Epithelial cell of proximal tubule (primary cell): ENCODE measurements at regions not wholly inside any gene's neighbourhood (a gene's known extent, or its start where the extent isn't known, plus 50 kb on each side); places are given as distances from the start of the nearest gene placed in this dataset.

ENCODE experiments used
- DNase-seq: peaks from one replicate; pipeline ENCODE4 v3.0.0-alpha.2; 2011; ENCODE audit warnings: low read depth
- H3K4me3 ChIP-seq: 2 replicates; pipeline ENCODE4 v1.5.1; 2011; ENCODE audit warnings: low read depth, mild to moderate bottlenecking, low read length
- CTCF ChIP-seq: conservative IDR thresholded peaks from 2 replicates; pipeline ENCODE4 v1.5.1; 2012; ENCODE audit warnings: low read depth, mild to moderate bottlenecking, low read length

GRCh38 chr15:38954090-38954489 is 389.5 kb upstream of the RASGRP1 start:
- no peak overlapping the region for H3K4me3 ChIP-seq
- DNase-seq = no peak
- TF ChIP-seq CTCF = no peak

DNA sequence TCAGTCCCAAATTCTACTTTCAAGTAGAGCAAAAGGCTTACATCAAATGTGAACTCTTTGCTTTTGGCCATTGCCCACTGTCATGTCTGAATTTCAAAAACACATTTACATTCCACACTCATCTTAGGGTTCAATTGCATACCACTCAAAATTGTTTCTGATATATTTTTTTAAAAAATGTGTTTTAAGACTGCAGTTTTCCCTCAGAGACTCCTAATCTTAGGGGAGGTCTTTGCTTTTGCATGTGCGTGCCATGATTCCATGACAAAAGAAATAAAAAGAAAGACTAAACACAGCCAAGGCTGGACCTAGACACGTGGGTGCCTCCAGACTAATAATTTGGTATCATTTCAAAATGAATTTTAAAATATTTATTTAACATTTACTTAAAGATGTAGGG is 396.8 kb upstream of the RASGRP1 start:
- no peak overlapping the region for H3K4me3 ChIP-seq
- no peak for DNase-seq
- no peak for TF ChIP-seq CTCF

DNA sequence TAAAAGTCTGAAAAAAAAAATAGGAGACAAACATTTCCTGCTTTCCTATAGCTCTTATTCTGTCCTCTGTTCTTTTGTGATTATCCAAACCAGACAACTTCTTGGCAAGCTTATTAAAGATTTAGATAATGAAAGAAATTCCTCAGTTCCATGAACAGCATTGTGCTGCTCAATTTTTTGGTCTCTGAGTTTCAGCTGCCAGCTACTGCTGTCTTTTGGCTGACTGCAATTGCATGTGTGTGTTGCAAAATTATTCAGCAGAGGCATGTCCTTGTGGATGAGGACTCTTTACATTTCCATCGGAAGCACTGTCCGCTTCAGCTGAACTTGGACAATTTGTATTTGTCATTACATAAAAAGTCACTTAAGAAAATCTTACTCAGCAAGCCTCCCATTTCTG is 397.3 kb upstream of the RASGRP1 start:
- TF ChIP-seq CTCF = no peak
- H3K4me3 ChIP-seq = no peak overlapping the region
- DNase-seq = no peak

GRCh38 chr15:38972831-38973230 is 408.2 kb upstream of the RASGRP1 start:
- no peak for TF ChIP-seq CTCF
- H3K4me3 ChIP-seq = no peak overlapping the region
- no peak for DNase-seq

DNA sequence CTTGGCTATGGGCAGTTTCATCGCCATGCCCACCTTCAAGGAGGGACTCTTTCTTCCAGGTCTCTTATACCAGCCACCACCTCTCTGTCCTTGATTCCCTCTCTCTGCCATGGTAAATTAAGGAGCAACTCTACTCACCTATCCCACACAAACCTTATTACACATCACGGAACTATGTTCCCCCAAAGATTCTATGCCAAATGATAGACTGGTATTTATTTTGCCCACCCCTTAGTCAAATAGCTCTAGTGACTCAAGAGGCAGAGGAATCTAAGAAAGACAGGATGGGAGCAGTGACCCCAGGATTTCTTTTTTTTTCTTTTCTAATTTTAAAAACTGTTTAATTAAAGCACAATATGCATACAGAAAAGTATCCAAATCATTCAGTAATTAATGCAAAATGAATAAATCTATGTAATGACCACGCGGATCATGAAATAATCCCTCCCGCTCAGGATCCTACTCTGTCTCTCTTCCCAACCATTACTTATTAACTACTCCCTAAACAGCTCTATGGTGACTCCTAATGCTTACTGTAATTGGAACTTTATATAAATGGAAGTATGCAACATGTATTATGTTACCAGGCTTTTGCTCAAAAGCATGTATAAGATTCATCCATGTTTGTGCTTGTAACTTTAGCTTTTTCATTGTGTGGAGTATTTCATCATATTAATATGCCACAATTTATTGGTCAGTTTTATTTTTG is 410.8 kb upstream of the RASGRP1 start:
- no peak overlapping the region for H3K4me3 ChIP-seq
- no peak for TF ChIP-seq CTCF
- no peak for DNase-seq

DNA sequence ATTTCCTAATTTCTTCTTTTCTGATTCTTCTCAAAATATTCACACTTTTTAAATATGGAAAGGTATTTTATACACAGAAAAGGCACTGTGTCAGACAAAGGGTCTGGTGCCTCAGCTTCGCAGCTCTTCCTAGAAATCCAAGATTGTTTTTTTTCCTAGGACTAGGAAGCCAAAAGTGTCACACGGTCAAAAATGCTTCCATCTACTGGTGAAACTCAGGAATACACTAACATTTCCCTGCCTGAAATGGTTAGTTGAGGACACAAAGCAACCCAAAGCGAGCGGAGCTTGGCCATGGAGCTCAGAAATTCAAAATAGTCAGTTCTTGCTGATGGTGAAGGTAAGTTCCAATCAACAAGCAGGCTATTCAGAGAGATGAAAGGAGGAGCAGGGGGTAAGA is 426.5 kb upstream of the RASGRP1 start:
- DNase-seq = no peak
- peak; percentile 70 for TF ChIP-seq CTCF
- no peak overlapping the region for H3K4me3 ChIP-seq

DNA sequence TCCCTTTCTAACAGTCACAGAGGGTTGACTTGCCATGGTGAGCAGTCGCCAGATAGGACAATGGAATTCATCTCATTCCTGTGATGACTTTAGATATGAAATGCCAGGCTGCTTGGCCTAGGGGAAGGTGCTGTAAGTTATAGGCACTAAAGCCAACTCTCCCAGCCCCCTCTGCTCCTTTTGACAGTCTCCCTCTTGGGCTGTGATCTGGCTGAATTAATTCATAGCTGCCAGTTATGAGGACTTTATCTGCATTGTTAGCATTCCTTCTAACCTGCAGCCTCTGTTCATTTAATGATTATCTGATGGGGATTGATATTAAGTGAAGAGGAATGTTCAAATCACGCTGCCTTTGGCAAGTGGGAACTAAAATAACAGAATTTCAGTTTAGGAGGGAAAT is 427.1 kb upstream of the RASGRP1 start:
- no peak overlapping the region for H3K4me3 ChIP-seq
- DNase-seq = peak; percentile 78
- TF ChIP-seq CTCF = no peak
